Neuronal stem cell (in vitro differentiated cells): ENCODE measurements at regions not wholly inside any gene's neighbourhood (a gene's known extent, or its start where the extent isn't known, plus 50 kb on each side); places are given as distances from the start of the nearest gene placed in this dataset.

Experiments used
- DNase-seq: peaks from one replicate; pipeline ENCODE4 v3.0.0-alpha.2; 2013; ENCODE audit warnings: low spot score
- H2AFZ ChIP-seq: one replicate; pipeline ENCODE4 v1.6.1; 2013; ENCODE audit warnings: mild to moderate bottlenecking, low read length, inconsistent platforms
- H2AK5ac ChIP-seq: 2 replicates; pipeline ENCODE4 v1.6.1; 2013; ENCODE audit warnings: low read depth, mild to moderate bottlenecking, inconsistent platforms, low read length, moderate library complexity, mixed read lengths
- H2BK120ac ChIP-seq: 2 replicates; pipeline ENCODE4 v1.6.1; 2013; ENCODE audit warnings: low read depth, mild to moderate bottlenecking, inconsistent platforms, low read length, moderate library complexity, mixed read lengths
- H2BK12ac ChIP-seq: one replicate; pipeline ENCODE4 v1.6.1; 2013; ENCODE audit warnings: low read length, inconsistent platforms
- H2BK15ac ChIP-seq: 2 replicates; pipeline ENCODE4 v1.6.1; 2013; ENCODE audit warnings: mild to moderate bottlenecking, low read length, inconsistent platforms, mixed read lengths
- H2BK5ac ChIP-seq: one replicate; pipeline ENCODE4 v1.6.1; 2013; ENCODE audit warnings: inconsistent platforms, mild to moderate bottlenecking, low read length, moderate library complexity
- H3K14ac ChIP-seq: one replicate; pipeline ENCODE4 v1.6.1; 2013; ENCODE audit warnings: low read length, inconsistent platforms
- H3K18ac ChIP-seq: 2 replicates; pipeline ENCODE4 v1.6.1; 2013; ENCODE audit warnings: low read length, inconsistent platforms
- H3K23ac ChIP-seq: 2 replicates; pipeline ENCODE4 v1.6.1; 2013; ENCODE audit warnings: low read depth, mild to moderate bottlenecking, mixed read lengths, low read length, inconsistent platforms; ENCODE audit not compliant: poor library complexity
- H3K27ac ChIP-seq: replicated peaks from 3 replicates; pipeline ENCODE4 v1.5.1; 2013; ENCODE audit warnings: low read length, inconsistent platforms
- H3K27me3 ChIP-seq, 3 experiments: 2 replicates each; pipeline ENCODE4 v1.6.1; 2013; ENCODE audit warnings: low read length in 3 of 3, mild to moderate bottlenecking in 2 of 3, inconsistent platforms in 1 of 3, low read depth in 1 of 3, mixed read lengths in 1 of 3, moderate library complexity in 1 of 3; ENCODE audit not compliant: control insufficient read depth in 3 of 3, insufficient read depth in 3 of 3
- H3K36me3 ChIP-seq, 2 donors: replicated peaks in 1 of 2; 2 replicates each; pipeline ENCODE4 v1.6.1; 2013; ENCODE audit warnings: low read length in 2 of 2; ENCODE audit not compliant: control insufficient read depth in 2 of 2, insufficient read depth in 2 of 2
- H3K4ac ChIP-seq: 2 replicates; pipeline ENCODE4 v1.6.1; 2013; ENCODE audit warnings: inconsistent platforms, mild to moderate bottlenecking, low read length, moderate library complexity
- H3K4me1 ChIP-seq, 2 donors: 1 replicate in 1 of 2; 2 replicates in 1 of 2; pipeline ENCODE4 v1.6.1; 2013; ENCODE audit warnings: low read length in 2 of 2, low read depth in 1 of 2; ENCODE audit not compliant: control insufficient read depth in 2 of 2, insufficient read depth in 1 of 2
- H3K4me2 ChIP-seq: one replicate; pipeline ENCODE4 v1.6.1; 2013; ENCODE audit warnings: mild to moderate bottlenecking, low read length, inconsistent platforms; ENCODE audit not compliant: insufficient read depth, poor library complexity, severe bottlenecking
- H3K4me3 ChIP-seq, 2 donors: 2 replicates each; pipeline ENCODE4 v1.5.1; 2013; ENCODE audit warnings: low read length in 2 of 2, mild to moderate bottlenecking in 2 of 2, inconsistent platforms in 1 of 2, moderate library complexity in 1 of 2
- H3K79me1 ChIP-seq: one replicate; pipeline ENCODE4 v1.6.1; 2013; ENCODE audit warnings: low read depth, mild to moderate bottlenecking, inconsistent platforms, low read length, moderate library complexity
- H3K9ac ChIP-seq: one replicate; pipeline ENCODE4 v1.6.1; 2013; ENCODE audit warnings: mild to moderate bottlenecking, low read depth, low read length, inconsistent platforms; ENCODE audit not compliant: poor library complexity
- H3K9me3 ChIP-seq, 2 donors: replicated peaks in 1 of 2; 2 replicates each; pipeline versions ENCODE3 to v1.6.1; 2013; ENCODE audit warnings: low read length in 2 of 2, mild to moderate bottlenecking in 2 of 2, inconsistent platforms in 1 of 2, low read depth in 1 of 2, mixed read lengths in 1 of 2, moderate library complexity in 1 of 2; ENCODE audit not compliant: control insufficient read depth in 2 of 2, insufficient read depth in 1 of 2
- H4K8ac ChIP-seq: one replicate; pipeline ENCODE4 v1.6.1; 2013; ENCODE audit warnings: low read depth, mild to moderate bottlenecking, inconsistent platforms, low read length, moderate library complexity
- H4K91ac ChIP-seq: one replicate; pipeline ENCODE4 v1.6.1; 2013; ENCODE audit warnings: low read length, low read depth, mild to moderate bottlenecking, inconsistent platforms; ENCODE audit not compliant: poor library complexity
- WGBS, 2 donors: extraction: QIAGEN DNeasy Blood & Tissue Kit; methylation state at CpG; one replicate each; pipeline ENCODE4 v1.1.7; 2013; ENCODE audit warnings: missing lambda C conversion rate in 2 of 2, mixed read lengths in 1 of 2; ENCODE audit not compliant: insufficient read length in 2 of 2, insufficient replicate concordance in 1 of 2; ENCODE audit errors: extremely low coverage in 2 of 2; 5-methylcytosine and 5-hydroxymethylcytosine counted together

DNA sequence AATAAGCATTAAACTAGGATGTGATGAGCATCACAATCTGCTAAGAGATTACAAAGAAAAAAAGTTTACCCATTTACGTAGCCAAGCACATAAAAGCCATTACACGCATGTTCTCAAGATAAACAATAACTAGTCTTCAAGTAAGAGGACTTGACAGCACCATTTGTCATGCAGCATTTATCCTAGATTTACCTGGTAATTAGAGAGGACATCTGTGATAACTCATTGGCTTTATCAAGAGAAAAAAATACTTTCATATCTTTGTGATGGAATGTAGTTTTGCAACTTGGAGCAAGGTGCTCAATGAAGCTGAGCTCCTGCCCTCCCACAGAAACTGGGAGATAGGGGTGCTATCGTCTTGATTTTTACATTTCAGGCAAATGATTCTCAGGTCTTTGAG, 1023.7 kb downstream of the FSCB start:
- no peak overlapping the region for H3K14ac ChIP-seq
- H2BK15ac ChIP-seq: no peak overlapping the region
- H2BK12ac ChIP-seq: no peak overlapping the region
- H3K27ac ChIP-seq: no peak overlapping the region
- no peak overlapping the region for H4K8ac ChIP-seq
- no peak overlapping the region for H2BK5ac ChIP-seq
- no peaks in the 10 kb centered on the region for H3K27me3 ChIP-seq
- H3K4me2 ChIP-seq: no peak overlapping the region
- no peak overlapping the region for H4K91ac ChIP-seq
- H2AFZ ChIP-seq: no peak overlapping the region
- H3K18ac ChIP-seq: no peak overlapping the region
- no CpG with 5 or more reads among the region's 3 CpGs for WGBS, 2 donors
- no peak overlapping the region for H3K4me3 ChIP-seq
- H3K36me3 ChIP-seq: no peaks in the 10 kb centered on the region
- H2AK5ac ChIP-seq: no peak overlapping the region
- no peak for DNase-seq
- no peak overlapping the region for H3K23ac ChIP-seq
- H3K79me1 ChIP-seq: no peaks in the 10 kb centered on the region
- H3K9ac ChIP-seq: no peak overlapping the region
- H2BK120ac ChIP-seq: no peak overlapping the region
- H3K4me1 ChIP-seq: no peaks in the 10 kb centered on the region
- H3K4ac ChIP-seq: no peak overlapping the region
- no peaks in the 10 kb centered on the region for H3K9me3 ChIP-seq

DNA sequence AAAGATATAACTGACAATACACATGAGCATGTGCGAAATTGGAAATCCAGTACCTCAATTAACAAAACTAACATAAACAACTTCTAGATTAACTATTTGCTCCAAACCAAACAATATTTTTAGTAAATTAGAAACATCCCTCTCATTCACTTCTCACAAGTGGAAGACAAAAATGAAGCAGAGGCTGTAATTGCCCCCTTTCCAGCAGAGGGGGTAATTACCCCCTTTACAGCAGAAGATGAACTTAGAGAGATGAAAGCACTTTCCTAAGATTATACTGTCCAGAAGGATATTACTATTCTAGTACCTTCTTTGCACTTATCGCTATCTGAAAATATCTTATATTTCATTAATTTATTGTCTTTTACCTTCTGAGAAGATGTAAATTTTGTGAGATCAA, 1025.2 kb downstream of the FSCB start:
- Histone ChIP-seq H2BK120ac (no peak overlapping the region), H3K14ac (no peak overlapping the region), H4K91ac (no peak overlapping the region), H3K27ac (no peak overlapping the region), H2BK15ac (no peak overlapping the region), H2BK12ac (no peak overlapping the region), H3K18ac (no peak overlapping the region), H3K23ac (no peak overlapping the region), H3K4me2 (no peak overlapping the region), H2BK5ac (no peak overlapping the region), H3K9ac (no peak overlapping the region), H3K36me3 (no peaks in the 10 kb centered on the region), H2AFZ (no peak overlapping the region), H3K27me3 (no peaks in the 10 kb centered on the region), H3K4me3 (no peak overlapping the region), H2AK5ac (no peak overlapping the region), H3K79me1 (no peaks in the 10 kb centered on the region), H3K9me3 (no peaks in the 10 kb centered on the region), H3K4ac (no peak overlapping the region), H4K8ac (no peak overlapping the region), H3K4me1 (no peaks in the 10 kb centered on the region)
- no CpG with 5 or more reads among the region's 2 CpGs for WGBS, 2 donors
- DNase-seq: no peak

DNA sequence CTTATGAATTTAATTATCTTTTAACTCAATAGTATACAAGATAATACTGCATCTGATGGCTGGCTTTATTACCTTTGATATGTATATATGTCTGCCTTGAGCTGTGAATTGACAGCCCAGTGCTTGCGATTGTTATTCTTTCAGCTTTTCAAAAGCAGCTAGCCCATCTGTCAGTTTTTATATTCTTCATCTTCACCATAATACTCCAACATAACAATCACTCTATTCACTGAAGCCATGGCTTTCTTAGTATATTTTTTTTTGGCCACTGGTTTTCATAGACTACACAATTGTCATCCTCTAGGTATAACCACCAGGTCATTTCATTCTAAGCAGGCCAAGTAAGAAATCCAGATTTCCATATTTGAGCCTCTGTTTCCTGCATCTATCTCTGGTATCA, 1026.1 kb downstream of the FSCB start:
- H3K4me3 ChIP-seq: no peak overlapping the region
- no peaks in the 10 kb centered on the region for H3K9me3 ChIP-seq
- no peaks in the 10 kb centered on the region for H3K4me1 ChIP-seq
- H3K14ac ChIP-seq: no peak overlapping the region
- H2AFZ ChIP-seq: no peak overlapping the region
- H3K4me2 ChIP-seq: no peak overlapping the region
- no peak overlapping the region for H2BK5ac ChIP-seq
- no peak for DNase-seq
- H3K36me3 ChIP-seq: no peaks in the 10 kb centered on the region
- H4K8ac ChIP-seq: no peak overlapping the region
- WGBS, 2 donors: no CpG with 5 or more reads among the region's 1 CpG
- H3K4ac ChIP-seq: no peak overlapping the region
- no peak overlapping the region for H3K23ac ChIP-seq
- H3K79me1 ChIP-seq: no peaks in the 10 kb centered on the region
- no peak overlapping the region for H2AK5ac ChIP-seq
- no peaks in the 10 kb centered on the region for H3K27me3 ChIP-seq
- no peak overlapping the region for H3K18ac ChIP-seq
- no peak overlapping the region for H2BK12ac ChIP-seq
- H3K9ac ChIP-seq: no peak overlapping the region
- H3K27ac ChIP-seq: no peak overlapping the region
- no peak overlapping the region for H4K91ac ChIP-seq
- no peak overlapping the region for H2BK120ac ChIP-seq
- H2BK15ac ChIP-seq: no peak overlapping the region

DNA sequence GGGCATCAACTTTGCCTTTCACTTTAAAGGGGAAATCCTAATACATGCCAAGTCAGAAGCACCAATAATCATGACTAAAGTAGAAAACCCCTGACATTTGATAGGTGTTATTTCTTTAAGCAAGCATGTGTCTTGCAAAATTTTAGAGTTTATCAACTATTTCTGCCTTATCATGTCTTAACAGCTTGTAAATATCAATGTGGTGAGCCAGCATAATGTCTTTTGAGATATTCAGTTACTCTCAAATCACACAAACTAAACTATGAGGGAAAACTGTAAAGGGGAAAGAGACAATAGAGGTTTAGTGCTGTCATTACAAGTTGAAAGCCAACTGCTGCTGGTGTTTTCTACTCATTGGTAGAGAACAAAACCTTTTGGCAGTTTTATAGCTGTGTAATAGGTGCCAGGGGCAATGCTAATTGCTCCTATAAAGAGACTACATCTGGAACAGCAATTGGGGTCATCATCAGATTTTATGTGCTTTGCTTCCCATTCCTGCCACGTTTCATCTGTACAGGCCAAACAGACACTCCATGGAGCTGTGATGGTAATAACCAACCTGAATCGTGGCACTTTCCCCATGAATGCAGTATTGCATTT, 1027.4 kb downstream of the FSCB start:
- Histone ChIP-seq H3K79me1 (no peaks in the 10 kb centered on the region), H3K36me3 (no peaks in the 10 kb centered on the region), H3K18ac (no peak overlapping the region), H2AFZ (no peak overlapping the region), H3K9ac (no peak overlapping the region), H2AK5ac (no peak overlapping the region), H2BK12ac (no peak overlapping the region), H3K4me3 (no peak overlapping the region), H3K4ac (no peak overlapping the region), H2BK5ac (no peak overlapping the region), H2BK120ac (no peak overlapping the region), H3K14ac (no peak overlapping the region), H4K91ac (no peak overlapping the region), H3K9me3 (no peaks in the 10 kb centered on the region), H4K8ac (no peak overlapping the region), H3K4me2 (no peak overlapping the region), H2BK15ac (no peak overlapping the region), H3K23ac (no peak overlapping the region), H3K4me1 (no peaks in the 10 kb centered on the region), H3K27me3 (no peaks in the 10 kb centered on the region), H3K27ac (no peak overlapping the region)
- no peak for DNase-seq
- WGBS, 2 donors: no CpG with 5 or more reads among the region's 2 CpGs
